Endothelial cell of umbilical vein (primary cell): ENCODE measurements at regions not wholly inside any gene's neighbourhood (a gene's known extent, or its start where the extent isn't known, plus 50 kb on each side); places are given as distances from the start of the nearest gene placed in this dataset.

ENCODE experiments used
- CTCF ChIP-seq, 2 donors: IDR thresholded peaks; 1 replicate in 1 of 2; 2 replicates in 1 of 2; pipeline ENCODE4 v1.5.1; 2011; ENCODE audit warnings: low read length in 2 of 2, mild to moderate bottlenecking in 2 of 2, moderate library complexity in 2 of 2, control low read depth in 1 of 2, inconsistent platforms in 1 of 2, low read depth in 1 of 2; ENCODE audit not compliant: insufficient read depth in 1 of 2; ENCODE audit errors: extremely low read depth in 1 of 2
- EZH2 ChIP-seq: IDR thresholded peaks from 2 replicates; pipeline ENCODE4 v1.6.1; 2012; ENCODE audit warnings: borderline replicate concordance, low read depth, mild to moderate bottlenecking, moderate library complexity, low read length, inconsistent platforms; ENCODE audit not compliant: severe bottlenecking
- GATA2 ChIP-seq: IDR thresholded peaks from 2 replicates; pipeline ENCODE4 v1.7.0; 2011; ENCODE audit warnings: low read depth, mild to moderate bottlenecking, moderate library complexity, mixed read lengths, low read length; ENCODE audit not compliant: insufficient read length, insufficient read depth
- MAX ChIP-seq: IDR thresholded peaks from 2 replicates; pipeline ENCODE4 v1.6.1; 2011; ENCODE audit not compliant: insufficient read depth, insufficient read length
- POLR2A ChIP-seq: IDR thresholded peaks from 2 replicates; pipeline ENCODE4 v1.6.1; 2012; ENCODE audit warnings: low read depth, mild to moderate bottlenecking, control low read depth, low read length
- POLR2AphosphoS5 ChIP-seq: IDR thresholded peaks from 2 replicates; pipeline ENCODE4 v1.6.1; 2012; ENCODE audit warnings: low read depth, mild to moderate bottlenecking, control low read depth, low read length, moderate library complexity; ENCODE audit not compliant: insufficient read depth

- TF ChIP-seq EZH2 (no peak), CTCF (IDR thresholded peaks at IDR 0.05; ENCODE audit: extremely low read depth in 1 of 2, insufficient read depth in 1 of 2, low read depth in 1 of 2, low read length in 2 of 2) (no peak), POLR2A (no peak), MAX (no peak), POLR2AphosphoS5 (no peak), GATA2 (no peak)
These were observed 187.2 kb upstream of the ANKRD55 start for GRCh38 chr5:56420323-56420722.
